GM23338 (cell line): ENCODE measurements at regions not wholly inside any gene's neighbourhood (a gene's known extent, or its start where the extent isn't known, plus 50 kb on each side); places are given as distances from the start of the nearest gene placed in this dataset.

Source experiments
- ATAC-seq: fragments of 200-7000 bp; cut with Tn5 transposase; 3 replicates; pipeline ENCODE4 v1.9.1; 2020
- DNase-seq: peaks from one replicate; pipeline ENCODE4 v3.0.0-alpha.2; 2015; ENCODE audit warnings: low spot score
- H2AFZ ChIP-seq: fragments of 200-600 bp; sonication (generic); 2 replicates; pipeline ENCODE4 v1.8.0; 2016; ENCODE audit warnings: antibody characterized with exemption, mild to moderate bottlenecking, moderate library complexity
- H3F3A ChIP-seq: fragments of 200-600 bp; sonication (generic); replicated peaks from 2 replicates; pipeline ENCODE4 v1.8.0; 2017; ENCODE audit warnings: antibody characterized with exemption, mixed run types, low read depth
- H3K27ac ChIP-seq: fragments of 200-600 bp; sonication (generic); 2 replicates; pipeline ENCODE4 v1.6.1; 2016; ENCODE audit warnings: low read depth
- H3K27me3 ChIP-seq: fragments of 200-600 bp; sonication (generic); 2 replicates; pipeline ENCODE4 v1.8.0; 2016; ENCODE audit warnings: mild to moderate bottlenecking, mixed run types, moderate library complexity; ENCODE audit not compliant: insufficient read depth
- H3K36me3 ChIP-seq: fragments of 200-600 bp; sonication (generic); 2 replicates; pipeline ENCODE4 v1.8.0; 2016; ENCODE audit warnings: mild to moderate bottlenecking; ENCODE audit not compliant: insufficient read depth
- H3K4me1 ChIP-seq: fragments of 200-600 bp; sonication (generic); 2 replicates; pipeline ENCODE4 v1.8.0; 2016; ENCODE audit warnings: mild to moderate bottlenecking, moderate library complexity; ENCODE audit not compliant: insufficient read depth
- H3K4me2 ChIP-seq: fragments of 200-600 bp; sonication (generic); 2 replicates; pipeline ENCODE4 v1.7.1; 2017; ENCODE audit warnings: mixed run types
- H3K4me3 ChIP-seq: fragments of 200-600 bp; sonication (generic); 2 replicates; pipeline ENCODE4 v1.6.1; 2016; ENCODE audit warnings: mixed run types
- H3K79me2 ChIP-seq: fragments of 200-600 bp; sonication (generic); replicated peaks from 2 replicates; pipeline ENCODE4 v1.8.0; 2017; ENCODE audit warnings: mild to moderate bottlenecking; ENCODE audit not compliant: insufficient read depth
- H3K9me2 ChIP-seq: fragments of 200-600 bp; sonication (generic); 2 replicates; pipeline ENCODE4 v1.8.0; 2017; ENCODE audit not compliant: insufficient read depth
- H4K20me1 ChIP-seq: fragments of 200-600 bp; sonication (generic); replicated peaks from 2 replicates; pipeline ENCODE4 v1.8.0; 2017; ENCODE audit warnings: mild to moderate bottlenecking; ENCODE audit not compliant: insufficient read depth
- H3K27ac Mint-ChIP-seq: 2 replicates; pipeline ENCODE4 v1.8.0; 2020; ENCODE audit warnings: inconsistent platforms, mild to moderate bottlenecking, moderate library complexity, mixed read lengths
- H3K27me3 Mint-ChIP-seq: 3 replicates; pipeline ENCODE4 v1.8.0; 2022; ENCODE audit warnings: low read depth, mild to moderate bottlenecking, moderate library complexity, mixed read lengths, inconsistent platforms; ENCODE audit not compliant: insufficient read depth, poor library complexity
- H3K36me3 Mint-ChIP-seq: 3 replicates; pipeline ENCODE4 v1.8.0; 2021; ENCODE audit warnings: low read depth, mild to moderate bottlenecking, inconsistent platforms, moderate library complexity, mixed read lengths
- H3K4me1 Mint-ChIP-seq: 3 replicates; pipeline ENCODE4 v1.8.0; 2020; ENCODE audit warnings: mild to moderate bottlenecking, inconsistent platforms, mixed read lengths
- H3K4me3 Mint-ChIP-seq: 3 replicates; pipeline ENCODE4 v1.8.0; 2021; ENCODE audit warnings: moderate library complexity, mild to moderate bottlenecking, inconsistent platforms, mixed read lengths
- H3K9me3 Mint-ChIP-seq: 3 replicates; pipeline ENCODE4 v1.8.0; 2020; ENCODE audit warnings: moderate library complexity, mild to moderate bottlenecking, inconsistent platforms, mixed read lengths
- CREB1 ChIP-seq: fragments of 250-450 bp; sonication (Bioruptor Pico); IDR thresholded peaks from 2 replicates; pipeline ENCODE4 v1.5.0; 2020; ENCODE audit warnings: low read depth, mild to moderate bottlenecking, moderate library complexity
- EZH2 ChIP-seq: fragments of 200-600 bp; sonication (generic); IDR thresholded peaks from one replicate; pipeline ENCODE4 v1.8.0; 2017; ENCODE audit warnings: antibody characterized with exemption, mild to moderate bottlenecking, low read depth; ENCODE audit not compliant: unreplicated experiment
- EZH2phosphoT487 ChIP-seq: fragments of 200-600 bp; sonication (generic); IDR thresholded peaks from one replicate; pipeline ENCODE4 v1.8.1; 2018; ENCODE audit warnings: antibody characterized with exemption; ENCODE audit not compliant: unreplicated experiment
- JUNB ChIP-seq: IDR thresholded peaks from one replicate; pipeline ENCODE4 v1.6.1; 2016; ENCODE audit warnings: antibody characterized with exemption; ENCODE audit not compliant: unreplicated experiment
- NANOG ChIP-seq: IDR thresholded peaks from 2 replicates; pipeline ENCODE4 v1.6.1; 2016; ENCODE audit warnings: antibody characterized with exemption, borderline replicate concordance
- POLR2AphosphoS5 ChIP-seq: IDR thresholded peaks from 2 replicates; pipeline ENCODE4 v1.6.1; 2016; ENCODE audit warnings: antibody characterized with exemption, low read depth
- STAT1 ChIP-seq: IDR thresholded peaks from one replicate; pipeline ENCODE4 v1.6.1; 2016; ENCODE audit warnings: antibody characterized with exemption; ENCODE audit not compliant: unreplicated experiment
- ZNF114 ChIP-seq: fragments of 250-450 bp; sonication (Bioruptor Pico); IDR thresholded peaks from 2 replicates; pipeline ENCODE4 v1.5.0; 2020; ENCODE audit warnings: mild to moderate bottlenecking, moderate library complexity
- ZNF331 ChIP-seq: fragments of 250-450 bp; sonication (Bioruptor Pico); IDR thresholded peaks from 2 replicates; pipeline ENCODE4 v1.5.0; 2020; ENCODE audit warnings: low read depth, mild to moderate bottlenecking, moderate library complexity
- TF ChIP-seq, protein P1 (sequence below), 2 experiments: fragments of 200-600 bp in 1 of 2; sonication (generic) in 1 of 2; conservative IDR thresholded peaks; 2 replicates each; pipeline versions ENCODE4 v1.5.1 to v1.6.1; 2016 to 2017; ENCODE audit warnings: antibody characterized with exemption in 2 of 2, low read depth in 2 of 2, mild to moderate bottlenecking in 2 of 2, moderate library complexity in 1 of 2
- TF ChIP-seq, protein P2 (sequence below): IDR thresholded peaks from one replicate; pipeline ENCODE4 v1.6.1; 2018; ENCODE audit warnings: antibody characterized with exemption; ENCODE audit not compliant: unreplicated experiment
- TF ChIP-seq, protein P3 (sequence below): IDR thresholded peaks from 2 replicates; pipeline ENCODE4 v1.6.1; 2016; ENCODE audit warnings: antibody characterized with exemption
- TF ChIP-seq, protein P4 (sequence below): fragments of 250-450 bp; sonication (Bioruptor Pico); IDR thresholded peaks from 2 replicates; pipeline ENCODE4 v1.5.0; 2020; ENCODE audit warnings: mild to moderate bottlenecking, moderate library complexity

DNA sequence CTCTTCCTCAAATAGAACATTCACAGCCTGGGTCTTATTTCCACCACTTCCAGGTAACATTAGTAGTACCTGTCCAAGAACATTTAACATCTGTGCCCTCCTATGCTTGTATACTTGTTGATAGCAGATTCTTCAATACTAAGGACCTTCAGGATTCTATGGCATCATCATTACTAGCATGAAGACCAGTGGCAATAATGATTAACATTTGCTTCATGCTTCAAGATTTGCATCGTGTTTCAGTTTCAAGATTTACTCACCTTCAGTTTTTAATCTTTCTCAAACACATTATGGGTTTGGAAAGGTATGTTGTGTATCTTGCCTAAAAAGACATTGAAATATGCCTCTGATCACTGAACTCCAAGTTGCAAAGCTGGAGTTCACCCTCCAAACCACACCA, 412.8 kb upstream of the NRSN1 start:
- Mint-ChIP-seq H3K36me3 (no peaks in the 10 kb centered on the region), H3K27me3 (no peaks in the 10 kb centered on the region), H3K4me3 (no peak overlapping the region), H3K9me3 (no peaks in the 10 kb centered on the region), H3K27ac (no peak overlapping the region), H3K4me1 (no peaks in the 10 kb centered on the region)
- H3F3A ChIP-seq, result no peaks in the 10 kb centered on the region
- H2AFZ ChIP-seq, result no peak overlapping the region; the same call in 1 of the 2 replicates
- no peaks in the 10 kb centered on the region for H3K27me3 ChIP-seq
- ATAC-seq (no peak), DNase-seq (no peak)
- H3K4me2 ChIP-seq, result no peak overlapping the region
- H3K9me2 ChIP-seq, result no peaks in the 10 kb centered on the region
- TF ChIP-seq CREB1 (CRISPR knock-in tag), result no peak
- no peak for TF ChIP-seq EZH2phosphoT487
- no peak for TF ChIP-seq ZNF331
- no peak for TF ChIP-seq EZH2
- no peak for TF ChIP-seq ZNF114 (CRISPR knock-in tag)
- TF ChIP-seq, protein P1, sequence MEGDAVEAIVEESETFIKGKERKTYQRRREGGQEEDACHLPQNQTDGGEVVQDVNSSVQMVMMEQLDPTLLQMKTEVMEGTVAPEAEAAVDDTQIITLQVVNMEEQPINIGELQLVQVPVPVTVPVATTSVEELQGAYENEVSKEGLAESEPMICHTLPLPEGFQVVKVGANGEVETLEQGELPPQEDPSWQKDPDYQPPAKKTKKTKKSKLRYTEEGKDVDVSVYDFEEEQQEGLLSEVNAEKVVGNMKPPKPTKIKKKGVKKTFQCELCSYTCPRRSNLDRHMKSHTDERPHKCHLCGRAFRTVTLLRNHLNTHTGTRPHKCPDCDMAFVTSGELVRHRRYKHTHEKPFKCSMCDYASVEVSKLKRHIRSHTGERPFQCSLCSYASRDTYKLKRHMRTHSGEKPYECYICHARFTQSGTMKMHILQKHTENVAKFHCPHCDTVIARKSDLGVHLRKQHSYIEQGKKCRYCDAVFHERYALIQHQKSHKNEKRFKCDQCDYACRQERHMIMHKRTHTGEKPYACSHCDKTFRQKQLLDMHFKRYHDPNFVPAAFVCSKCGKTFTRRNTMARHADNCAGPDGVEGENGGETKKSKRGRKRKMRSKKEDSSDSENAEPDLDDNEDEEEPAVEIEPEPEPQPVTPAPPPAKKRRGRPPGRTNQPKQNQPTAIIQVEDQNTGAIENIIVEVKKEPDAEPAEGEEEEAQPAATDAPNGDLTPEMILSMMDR (conservative IDR thresholded peaks at IDR 0.05; ENCODE audit: low read depth in 2 of 2), result no peak
- TF ChIP-seq STAT1, result no peak
- TF ChIP-seq, protein P2, sequence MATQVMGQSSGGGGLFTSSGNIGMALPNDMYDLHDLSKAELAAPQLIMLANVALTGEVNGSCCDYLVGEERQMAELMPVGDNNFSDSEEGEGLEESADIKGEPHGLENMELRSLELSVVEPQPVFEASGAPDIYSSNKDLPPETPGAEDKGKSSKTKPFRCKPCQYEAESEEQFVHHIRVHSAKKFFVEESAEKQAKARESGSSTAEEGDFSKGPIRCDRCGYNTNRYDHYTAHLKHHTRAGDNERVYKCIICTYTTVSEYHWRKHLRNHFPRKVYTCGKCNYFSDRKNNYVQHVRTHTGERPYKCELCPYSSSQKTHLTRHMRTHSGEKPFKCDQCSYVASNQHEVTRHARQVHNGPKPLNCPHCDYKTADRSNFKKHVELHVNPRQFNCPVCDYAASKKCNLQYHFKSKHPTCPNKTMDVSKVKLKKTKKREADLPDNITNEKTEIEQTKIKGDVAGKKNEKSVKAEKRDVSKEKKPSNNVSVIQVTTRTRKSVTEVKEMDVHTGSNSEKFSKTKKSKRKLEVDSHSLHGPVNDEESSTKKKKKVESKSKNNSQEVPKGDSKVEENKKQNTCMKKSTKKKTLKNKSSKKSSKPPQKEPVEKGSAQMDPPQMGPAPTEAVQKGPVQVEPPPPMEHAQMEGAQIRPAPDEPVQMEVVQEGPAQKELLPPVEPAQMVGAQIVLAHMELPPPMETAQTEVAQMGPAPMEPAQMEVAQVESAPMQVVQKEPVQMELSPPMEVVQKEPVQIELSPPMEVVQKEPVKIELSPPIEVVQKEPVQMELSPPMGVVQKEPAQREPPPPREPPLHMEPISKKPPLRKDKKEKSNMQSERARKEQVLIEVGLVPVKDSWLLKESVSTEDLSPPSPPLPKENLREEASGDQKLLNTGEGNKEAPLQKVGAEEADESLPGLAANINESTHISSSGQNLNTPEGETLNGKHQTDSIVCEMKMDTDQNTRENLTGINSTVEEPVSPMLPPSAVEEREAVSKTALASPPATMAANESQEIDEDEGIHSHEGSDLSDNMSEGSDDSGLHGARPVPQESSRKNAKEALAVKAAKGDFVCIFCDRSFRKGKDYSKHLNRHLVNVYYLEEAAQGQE, result no peak
- no peak for TF ChIP-seq POLR2AphosphoS5
- no peak for TF ChIP-seq JUNB
- TF ChIP-seq, protein P3, sequence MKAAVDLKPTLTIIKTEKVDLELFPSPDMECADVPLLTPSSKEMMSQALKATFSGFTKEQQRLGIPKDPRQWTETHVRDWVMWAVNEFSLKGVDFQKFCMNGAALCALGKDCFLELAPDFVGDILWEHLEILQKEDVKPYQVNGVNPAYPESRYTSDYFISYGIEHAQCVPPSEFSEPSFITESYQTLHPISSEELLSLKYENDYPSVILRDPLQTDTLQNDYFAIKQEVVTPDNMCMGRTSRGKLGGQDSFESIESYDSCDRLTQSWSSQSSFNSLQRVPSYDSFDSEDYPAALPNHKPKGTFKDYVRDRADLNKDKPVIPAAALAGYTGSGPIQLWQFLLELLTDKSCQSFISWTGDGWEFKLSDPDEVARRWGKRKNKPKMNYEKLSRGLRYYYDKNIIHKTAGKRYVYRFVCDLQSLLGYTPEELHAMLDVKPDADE, result no peak
- no peak for TF ChIP-seq NANOG
- TF ChIP-seq, protein P4, sequence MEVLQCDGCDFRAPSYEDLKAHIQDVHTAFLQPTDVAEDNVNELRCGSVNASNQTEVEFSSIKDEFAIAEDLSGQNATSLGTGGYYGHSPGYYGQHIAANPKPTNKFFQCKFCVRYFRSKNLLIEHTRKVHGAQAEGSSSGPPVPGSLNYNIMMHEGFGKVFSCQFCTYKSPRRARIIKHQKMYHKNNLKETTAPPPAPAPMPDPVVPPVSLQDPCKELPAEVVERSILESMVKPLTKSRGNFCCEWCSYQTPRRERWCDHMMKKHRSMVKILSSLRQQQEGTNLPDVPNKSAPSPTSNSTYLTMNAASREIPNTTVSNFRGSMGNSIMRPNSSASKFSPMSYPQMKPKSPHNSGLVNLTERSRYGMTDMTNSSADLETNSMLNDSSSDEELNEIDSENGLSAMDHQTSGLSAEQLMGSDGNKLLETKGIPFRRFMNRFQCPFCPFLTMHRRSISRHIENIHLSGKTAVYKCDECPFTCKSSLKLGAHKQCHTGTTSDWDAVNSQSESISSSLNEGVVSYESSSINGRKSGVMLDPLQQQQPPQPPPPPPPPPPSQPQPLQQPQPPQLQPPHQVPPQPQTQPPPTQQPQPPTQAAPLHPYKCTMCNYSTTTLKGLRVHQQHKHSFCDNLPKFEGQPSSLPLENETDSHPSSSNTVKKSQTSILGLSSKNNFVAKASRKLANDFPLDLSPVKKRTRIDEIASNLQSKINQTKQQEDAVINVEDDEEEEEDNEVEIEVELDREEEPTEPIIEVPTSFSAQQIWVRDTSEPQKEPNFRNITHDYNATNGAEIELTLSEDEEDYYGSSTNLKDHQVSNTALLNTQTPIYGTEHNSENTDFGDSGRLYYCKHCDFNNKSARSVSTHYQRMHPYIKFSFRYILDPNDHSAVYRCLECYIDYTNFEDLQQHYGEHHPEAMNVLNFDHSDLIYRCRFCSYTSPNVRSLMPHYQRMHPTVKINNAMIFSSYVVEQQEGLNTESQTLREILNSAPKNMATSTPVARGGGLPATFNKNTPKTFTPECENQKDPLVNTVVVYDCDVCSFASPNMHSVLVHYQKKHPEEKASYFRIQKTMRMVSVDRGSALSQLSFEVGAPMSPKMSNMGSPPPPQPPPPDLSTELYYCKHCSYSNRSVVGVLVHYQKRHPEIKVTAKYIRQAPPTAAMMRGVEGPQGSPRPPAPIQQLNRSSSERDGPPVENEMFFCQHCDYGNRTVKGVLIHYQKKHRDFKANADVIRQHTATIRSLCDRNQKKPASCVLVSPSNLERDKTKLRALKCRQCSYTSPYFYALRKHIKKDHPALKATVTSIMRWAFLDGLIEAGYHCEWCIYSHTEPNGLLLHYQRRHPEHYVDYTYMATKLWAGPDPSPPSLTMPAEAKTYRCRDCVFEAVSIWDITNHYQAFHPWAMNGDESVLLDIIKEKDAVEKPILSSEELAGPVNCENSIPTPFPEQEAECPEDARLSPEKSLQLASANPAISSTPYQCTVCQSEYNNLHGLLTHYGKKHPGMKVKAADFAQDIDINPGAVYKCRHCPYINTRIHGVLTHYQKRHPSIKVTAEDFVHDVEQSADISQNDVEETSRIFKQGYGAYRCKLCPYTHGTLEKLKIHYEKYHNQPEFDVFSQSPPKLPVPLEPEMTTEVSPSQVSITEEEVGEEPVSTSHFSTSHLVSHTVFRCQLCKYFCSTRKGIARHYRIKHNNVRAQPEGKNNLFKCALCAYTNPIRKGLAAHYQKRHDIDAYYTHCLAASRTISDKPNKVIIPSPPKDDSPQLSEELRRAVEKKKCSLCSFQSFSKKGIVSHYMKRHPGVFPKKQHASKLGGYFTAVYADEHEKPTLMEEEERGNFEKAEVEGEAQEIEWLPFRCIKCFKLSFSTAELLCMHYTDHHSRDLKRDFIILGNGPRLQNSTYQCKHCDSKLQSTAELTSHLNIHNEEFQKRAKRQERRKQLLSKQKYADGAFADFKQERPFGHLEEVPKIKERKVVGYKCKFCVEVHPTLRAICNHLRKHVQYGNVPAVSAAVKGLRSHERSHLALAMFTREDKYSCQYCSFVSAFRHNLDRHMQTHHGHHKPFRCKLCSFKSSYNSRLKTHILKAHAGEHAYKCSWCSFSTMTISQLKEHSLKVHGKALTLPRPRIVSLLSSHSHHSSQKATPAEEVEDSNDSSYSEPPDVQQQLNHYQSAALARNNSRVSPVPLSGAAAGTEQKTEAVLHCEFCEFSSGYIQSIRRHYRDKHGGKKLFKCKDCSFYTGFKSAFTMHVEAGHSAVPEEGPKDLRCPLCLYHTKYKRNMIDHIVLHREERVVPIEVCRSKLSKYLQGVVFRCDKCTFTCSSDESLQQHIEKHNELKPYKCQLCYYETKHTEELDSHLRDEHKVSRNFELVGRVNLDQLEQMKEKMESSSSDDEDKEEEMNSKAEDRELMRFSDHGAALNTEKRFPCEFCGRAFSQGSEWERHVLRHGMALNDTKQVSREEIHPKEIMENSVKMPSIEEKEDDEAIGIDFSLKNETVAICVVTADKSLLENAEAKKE (CRISPR knock-in tag), result no peak
- no peak overlapping the region for H3K27ac ChIP-seq
- no peaks in the 10 kb centered on the region for H3K36me3 ChIP-seq
- H3K4me1 ChIP-seq, result no peaks in the 10 kb centered on the region
- H3K4me3 ChIP-seq, result no peak overlapping the region
- H4K20me1 ChIP-seq, result no peaks in the 10 kb centered on the region; the same call in 1 of the 2 replicates
- no peaks in the 10 kb centered on the region for H3K79me2 ChIP-seq
